ENCODE measurements at regions not wholly inside any gene's neighbourhood (a gene's known extent, or its start where the extent isn't known, plus 50 kb on each side); places are given as distances from the start of the nearest gene placed in this dataset.

GRCh38 chr1:58844176-58844575 lies 60.3 kb upstream of the JUN start:
- TF ChIP-seq YY1 (IDR thresholded peaks at IDR 0.05; ENCODE audit: insufficient read depth, insufficient read length) (no peak), SUZ12 (IDR thresholded peaks at IDR 0.05; ENCODE audit: extremely low read depth, insufficient read depth, insufficient read length) (no peak)
